Stimulated activated CD4-positive, alpha-beta T cell treated with anti-CD3 and anti-CD28 coated beads, Interleukin-2, amount 100 ng/mL, for 24 hours (primary cell): ENCODE measurements at regions not wholly inside any gene's neighbourhood (a gene's known extent, or its start where the extent isn't known, plus 50 kb on each side); places are given as distances from the start of the nearest gene placed in this dataset.
"Not testable (repeated sequence)": the region's sequence is repeated elsewhere in the genome, so short reads cannot be mapped to it uniquely, and the experiment has no call there.

Experiments
- DNase-seq, 2 donors: peaks; one replicate each; pipeline ENCODE4 v3.0.0-alpha.2; 2020

GRCh38 chr9:115847216-115847615 is 306.4 kb upstream of the PAPPA start:
- no peak for DNase-seq

GRCh38 chr9:115849679-115850412 is 303.7 kb upstream of the PAPPA start:
- DNase-seq = no peak

GRCh38 chr9:115850548-115851304 is 302.9 kb upstream of the PAPPA start:
- DNase-seq = no peak

GRCh38 chr9:115855458-115856133 is 298.0 kb upstream of the PAPPA start:
- DNase-seq = no peak

GRCh38 chr9:115858421-115858820 is 295.2 kb upstream of the PAPPA start:
- not testable (repeated sequence) for DNase-seq

GRCh38 chr9:115862021-115862420 is 291.6 kb upstream of the PAPPA start:
- DNase-seq = no peak

GRCh38 chr9:115864581-115864980 is 289.0 kb upstream of the PAPPA start:
- no peak for DNase-seq

GRCh38 chr9:115867326-115867725 is 286.3 kb upstream of the PAPPA start:
- no peak for DNase-seq

- DNase-seq = no peak
These were observed 275.6 kb upstream of the PAPPA start for GRCh38 chr9:115877852-115878438.

GRCh38 chr9:115879451-115879850 is 274.1 kb upstream of the PAPPA start:
- no peak for DNase-seq

- no peak for DNase-seq
These were observed 273.2 kb upstream of the PAPPA start for GRCh38 chr9:115880221-115880885.

- DNase-seq = no peak
These were observed 270.7 kb upstream of the PAPPA start for GRCh38 chr9:115882911-115883310.

- DNase-seq = no peak
These were observed 269.9 kb upstream of the PAPPA start for GRCh38 chr9:115883467-115884329.

- no peak for DNase-seq
These were observed 268.7 kb upstream of the PAPPA start for GRCh38 chr9:115884846-115885245.

- no peak for DNase-seq
These were observed 265.5 kb upstream of the PAPPA start for GRCh38 chr9:115888131-115888530.

GRCh38 chr9:115891929-115892328 is 261.7 kb upstream of the PAPPA start:
- DNase-seq = no peak

- DNase-seq = not testable (repeated sequence)
These were observed 255.1 kb upstream of the PAPPA start for GRCh38 chr9:115898478-115898877.

GRCh38 chr9:115900698-115901097 is 252.9 kb upstream of the PAPPA start:
- no peak for DNase-seq

GRCh38 chr9:115910959-115911358 is 242.6 kb upstream of the PAPPA start:
- no peak for DNase-seq

- DNase-seq = no peak
These were observed 241.5 kb upstream of the PAPPA start for GRCh38 chr9:115912086-115912485.

GRCh38 chr9:115913696-115914095 is 239.9 kb upstream of the PAPPA start:
- no peak for DNase-seq

- DNase-seq = no peak
These were observed 239.3 kb upstream of the PAPPA start for GRCh38 chr9:115914291-115914690.
